GM18511 (cell line): ENCODE measurements at regions not wholly inside any gene's neighbourhood (a gene's known extent, or its start where the extent isn't known, plus 50 kb on each side); places are given as distances from the start of the nearest gene placed in this dataset.

Experiments used
- ATAC-seq: cut with Tn5 transposase; IDR thresholded peaks from one replicate; pipeline ENCODE4 v1.9.1; 2021; ENCODE audit warnings: mild to moderate bottlenecking, moderate library complexity; ENCODE audit not compliant: unreplicated experiment

DNA sequence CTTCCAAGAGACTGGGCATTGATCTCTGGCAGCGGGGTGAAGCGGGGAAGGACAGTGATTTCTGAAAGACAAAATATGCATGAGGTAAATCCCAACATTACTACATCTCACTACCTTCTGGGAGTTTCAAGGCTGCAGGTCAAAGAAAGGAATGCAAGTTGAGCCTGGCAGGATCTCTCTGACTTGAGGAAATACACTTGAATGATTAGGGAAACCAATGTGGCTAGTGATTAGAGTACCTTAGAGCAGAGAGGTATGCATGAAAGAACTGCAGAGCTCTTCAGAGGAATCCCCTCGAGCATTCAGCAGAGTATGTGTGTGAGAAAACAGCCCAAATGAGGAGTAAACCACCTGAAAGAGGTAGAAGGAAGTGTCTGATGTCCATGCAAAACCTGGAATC lies 2874.1 kb upstream of the PCDH20 start:
- ATAC-seq = no peak

DNA sequence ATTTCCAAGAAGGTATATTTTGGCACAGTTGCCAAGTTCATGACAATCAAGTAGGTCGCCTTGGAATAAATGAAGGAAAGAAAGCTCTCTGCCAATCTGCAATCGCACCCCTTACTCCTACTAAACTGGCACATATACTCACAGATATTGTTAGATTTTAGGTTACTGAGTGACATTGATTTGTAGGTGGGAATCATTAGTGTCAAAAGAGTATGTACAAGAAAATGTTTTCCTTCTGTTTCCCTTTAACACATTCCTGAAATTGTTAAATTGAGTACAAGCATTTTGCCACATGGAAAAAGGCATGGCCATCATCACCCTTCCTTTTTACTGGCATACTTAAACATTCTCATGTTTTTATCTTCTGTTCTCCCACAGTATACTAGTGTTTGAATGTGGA lies 2868.3 kb upstream of the PCDH20 start:
- no peak for ATAC-seq

DNA sequence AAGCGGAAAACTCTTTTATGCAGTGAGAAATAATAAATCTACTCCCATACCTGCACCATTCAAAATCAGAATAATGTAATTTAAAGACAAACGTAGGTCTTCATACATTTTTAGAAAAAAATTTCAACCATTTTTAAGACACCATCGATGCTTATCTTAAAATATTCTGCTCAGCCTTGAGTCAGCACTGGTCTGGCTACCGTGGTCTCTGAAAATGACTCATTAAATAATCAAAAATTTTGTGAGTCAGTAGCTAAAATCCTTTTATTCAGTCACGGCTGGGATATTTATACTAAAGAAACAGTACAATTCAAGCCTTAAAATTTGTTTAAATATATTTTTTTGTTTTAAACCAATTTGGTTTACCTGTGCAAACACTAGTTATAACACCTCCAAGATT lies 2862.8 kb upstream of the PCDH20 start:
- ATAC-seq = no peak

GRCh38 chr13:64277097-64277496 lies 2861.4 kb upstream of the PCDH20 start:
- ATAC-seq = no peak

DNA sequence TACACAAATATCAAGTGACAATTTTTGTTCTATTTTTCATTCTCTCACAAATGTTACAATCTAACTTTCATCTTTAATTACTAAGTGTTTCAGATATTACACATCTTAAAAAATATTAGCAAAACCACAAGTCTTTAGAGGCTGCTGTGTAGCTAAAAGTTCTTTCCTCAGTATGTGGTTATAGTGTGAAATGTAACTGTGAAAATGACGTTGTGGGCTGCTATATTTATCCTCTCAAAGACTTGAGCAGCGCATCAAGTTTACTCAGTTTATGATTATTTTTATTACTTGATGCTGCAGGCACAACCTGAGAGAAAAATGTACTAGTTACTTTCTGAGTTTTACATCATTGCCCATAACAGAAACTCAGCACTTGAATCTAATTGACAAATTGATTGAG lies 2860.6 kb upstream of the PCDH20 start:
- ATAC-seq = no peak

- ATAC-seq = no peak
These were observed 2859.0 kb upstream of the PCDH20 start for GRCh38 chr13:64274481-64275217.

GRCh38 chr13:64273780-64274179 lies 2858.1 kb upstream of the PCDH20 start:
- ATAC-seq = no peak

- no peak for ATAC-seq
These were observed 2857.0 kb upstream of the PCDH20 start for GRCh38 chr13:64272681-64273080.

GRCh38 chr13:64266024-64266423 lies 2850.4 kb upstream of the PCDH20 start:
- no peak for ATAC-seq

DNA sequence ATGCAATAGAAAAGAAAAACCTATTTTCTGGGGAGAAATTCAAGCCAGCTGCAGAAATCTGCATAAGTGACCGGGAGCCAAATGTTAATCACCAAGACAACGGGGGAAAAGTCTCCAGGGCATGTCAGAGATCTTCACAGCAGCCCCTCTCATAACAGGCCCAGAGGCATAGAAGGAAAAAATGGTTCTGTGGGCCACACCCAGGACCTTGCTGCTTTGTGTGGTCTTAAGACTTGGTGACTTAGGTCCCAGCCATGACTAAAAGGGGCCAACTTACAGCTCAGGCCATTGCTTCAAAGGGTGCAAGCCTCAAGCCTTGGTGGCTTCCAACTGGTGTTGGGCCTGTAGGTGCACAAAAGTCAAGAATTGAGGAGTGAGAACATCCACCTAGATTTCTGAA lies 2847.6 kb upstream of the PCDH20 start:
- no peak for ATAC-seq

GRCh38 chr13:64256751-64257150 lies 2841.1 kb upstream of the PCDH20 start:
- ATAC-seq = no peak

DNA sequence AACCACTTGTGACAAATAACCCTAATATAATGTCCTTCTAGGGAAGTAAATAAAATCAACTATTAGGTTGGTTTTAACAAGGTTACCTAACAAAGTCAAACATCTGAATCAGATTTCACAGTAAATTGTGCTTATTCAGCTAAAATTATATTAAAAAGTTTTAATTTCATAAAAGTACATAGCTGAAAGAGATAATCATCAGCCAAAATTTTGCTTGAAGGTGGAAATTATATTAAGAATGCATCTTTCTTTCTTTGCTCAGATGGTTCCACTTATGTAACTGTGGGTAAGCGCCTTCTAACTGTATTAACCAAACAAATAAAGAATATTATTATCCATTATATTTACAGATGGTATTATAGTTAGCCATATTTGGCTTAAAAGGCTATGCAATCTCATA lies 2840.3 kb upstream of the PCDH20 start:
- ATAC-seq = no peak

DNA sequence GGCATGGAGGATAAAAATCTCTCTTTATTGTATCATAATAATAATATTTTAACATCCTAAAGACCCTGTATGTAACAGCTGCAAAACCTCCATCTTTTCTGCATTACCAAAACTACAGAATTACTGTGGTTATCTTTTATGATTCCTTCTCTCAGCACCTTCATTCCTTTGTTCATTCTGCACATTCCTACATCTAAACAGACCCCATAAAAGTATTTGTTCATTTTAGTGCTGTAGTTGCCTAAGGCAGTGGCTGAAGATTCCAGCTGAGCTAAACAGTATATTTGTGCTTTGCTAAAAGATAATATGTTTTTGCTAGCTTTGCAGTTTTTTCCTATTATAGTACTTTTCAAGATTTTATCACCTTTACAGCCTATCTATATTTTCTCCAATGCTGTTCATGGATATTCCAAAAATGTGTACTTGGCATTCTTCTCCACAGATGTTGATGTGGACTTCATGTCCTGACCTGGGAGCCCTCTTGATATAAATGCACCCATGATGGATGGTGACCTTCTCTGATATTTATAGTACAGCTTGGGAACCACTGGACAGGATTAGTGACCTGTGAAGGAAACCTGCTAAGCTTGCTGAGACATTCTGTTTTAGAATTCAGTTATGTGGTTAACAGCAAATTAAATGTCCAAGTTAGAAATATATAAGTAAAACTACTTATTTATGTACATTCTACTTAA lies 2832.9 kb upstream of the PCDH20 start:
- ATAC-seq = no peak

DNA sequence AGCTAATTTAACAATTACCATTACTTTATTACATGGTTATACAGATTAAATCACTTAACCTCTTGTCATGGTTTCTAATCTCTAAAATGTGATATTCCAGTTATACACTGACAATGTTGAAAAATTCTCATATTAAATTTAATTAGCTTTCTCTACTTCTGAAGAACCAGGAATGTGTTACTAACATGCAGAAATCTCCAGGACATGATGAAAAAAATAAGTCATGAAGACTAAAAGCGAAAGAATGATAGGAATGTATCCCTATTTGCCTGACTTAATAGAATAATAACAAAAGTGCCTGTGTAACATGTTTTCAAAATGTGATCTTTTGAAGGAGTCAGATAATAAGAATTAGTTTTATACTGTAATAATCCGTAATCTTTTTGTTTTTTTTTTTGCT lies 2823.7 kb upstream of the PCDH20 start:
- no peak for ATAC-seq

DNA sequence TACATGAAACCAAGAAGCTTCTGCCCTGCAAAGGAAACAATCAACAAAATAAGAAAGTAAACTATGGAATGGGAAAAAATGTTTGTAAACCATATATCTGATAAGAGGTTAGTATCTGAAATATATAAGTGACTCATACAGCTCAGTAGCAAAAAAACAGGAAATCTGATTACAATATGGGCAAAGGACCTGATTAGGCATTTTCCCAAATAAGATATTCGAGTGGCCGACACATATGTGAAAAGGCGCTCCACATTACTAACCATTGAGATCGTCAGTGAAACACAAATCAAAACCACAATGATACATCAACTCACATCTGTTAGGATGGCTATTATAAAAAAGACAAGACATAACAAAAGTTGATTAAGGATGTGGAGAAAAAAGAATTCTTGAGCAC lies 2818.6 kb upstream of the PCDH20 start:
- no peak for ATAC-seq

- ATAC-seq = no peak
These were observed 2807.4 kb upstream of the PCDH20 start for GRCh38 chr13:64223016-64223415.

DNA sequence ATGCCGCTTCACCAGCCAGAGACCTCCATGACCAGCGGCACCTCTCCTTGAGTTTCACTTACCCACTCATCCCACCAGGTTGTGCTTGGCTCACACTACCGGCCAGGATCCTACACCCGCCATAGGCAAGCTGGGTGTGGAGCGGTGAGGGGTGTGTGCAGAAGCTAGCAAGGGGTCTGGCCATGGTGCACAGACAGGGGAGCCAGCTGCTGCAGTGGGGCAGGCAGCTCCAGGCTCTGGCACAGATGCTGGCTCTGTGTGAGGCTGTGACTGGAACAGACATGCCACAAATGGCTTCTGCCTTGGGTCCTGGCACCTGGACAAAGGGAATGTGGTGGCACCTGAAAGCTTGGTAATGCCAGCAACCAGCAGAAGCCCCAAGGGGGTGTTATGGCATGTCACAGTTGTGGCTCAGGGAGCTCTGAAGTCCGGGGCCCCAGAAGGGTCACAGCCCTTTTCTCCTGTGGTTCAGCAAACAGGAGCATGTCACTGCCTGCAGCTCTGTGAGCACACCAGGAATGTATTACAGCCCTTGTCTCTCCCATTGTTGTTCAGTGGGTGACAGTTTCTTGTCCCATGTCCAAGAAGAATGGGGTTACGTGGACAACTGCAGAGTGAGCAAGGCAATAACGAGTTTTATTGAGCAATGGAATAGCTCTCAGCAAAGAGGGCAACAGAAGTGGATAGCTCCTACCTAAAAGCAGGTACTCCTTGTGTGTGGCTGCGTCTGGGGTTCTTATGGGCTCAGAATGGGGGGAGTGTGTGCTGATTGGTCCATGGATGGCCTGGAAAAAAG lies 2791.0 kb upstream of the PCDH20 start:
- no peak for ATAC-seq

GRCh38 chr13:64202517-64202916 lies 2786.9 kb upstream of the PCDH20 start:
- no peak for ATAC-seq

DNA sequence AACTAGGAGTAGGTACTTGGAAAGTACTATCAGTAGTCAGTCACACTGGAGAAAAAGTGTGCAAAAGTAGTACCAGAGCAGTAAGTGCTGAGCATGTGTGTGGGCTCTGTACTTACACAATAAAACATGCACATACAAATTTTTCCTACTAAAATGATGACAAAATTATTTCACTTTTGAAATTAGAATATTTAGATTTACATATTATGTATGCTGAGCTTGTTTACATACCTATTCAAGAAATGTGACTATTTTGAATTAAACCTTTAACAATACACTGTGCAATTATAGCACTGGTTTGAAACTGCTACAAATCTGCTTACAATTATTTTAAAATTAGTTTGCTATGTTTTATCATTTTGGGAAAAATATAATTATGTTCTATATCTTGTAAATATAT lies 2781.6 kb upstream of the PCDH20 start:
- no peak for ATAC-seq

GRCh38 chr13:64186503-64187250 lies 2771.0 kb upstream of the PCDH20 start:
- ATAC-seq = no peak

DNA sequence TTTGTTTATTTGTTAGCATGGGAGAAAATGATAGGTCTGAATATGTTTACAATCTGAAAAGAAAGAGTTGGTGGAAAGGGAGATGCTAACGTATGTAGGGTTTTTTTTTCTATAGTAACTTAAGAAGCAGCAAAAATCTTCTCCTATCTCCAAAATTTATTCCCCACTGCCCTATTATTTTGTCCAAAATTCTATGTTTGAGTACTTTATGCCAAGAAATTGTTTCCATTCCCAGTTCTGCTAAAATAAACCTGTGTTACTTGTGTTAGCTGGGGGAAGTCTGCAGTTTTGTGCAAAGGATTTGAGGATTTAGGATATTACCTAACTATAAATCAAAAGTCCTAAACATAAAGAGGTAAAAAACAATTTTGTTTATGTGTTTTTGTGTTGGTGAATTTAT lies 2770.4 kb upstream of the PCDH20 start:
- ATAC-seq = no peak
